A549 (cell line): ENCODE measurements at regions not wholly inside any gene's neighbourhood (a gene's known extent, or its start where the extent isn't known, plus 50 kb on each side); places are given as distances from the start of the nearest gene placed in this dataset.

Experiments
- ATAC-seq, 2 experiments: fragments of 200-7000 bp in 1 of 2; fragments of >200 bp in 1 of 2; cut with Nextera tagmentation in 1 of 2; cut with Tn5 transposase in 1 of 2; 3 replicates each; pipeline versions ENCODE4 v1.8.0 to v1.9.1; 2018 to 2020; ENCODE audit warnings: mild to moderate bottlenecking in 1 of 2, moderate library complexity in 1 of 2
- CTCF ChIA-PET: fragments of 300-600 bp; sonication (Branson Sonifier 250); formaldehyde crosslinking; extraction: SDS; loops from one replicate; lab custom pipeline; 2021; ENCODE audit warnings: antibody characterized with exemption, inconsistent platforms; lab: Yijun Ruan, JAX
- POLR2A ChIA-PET: fragments of 350-600 bp; formaldehyde crosslinking; extraction: SDS; loops from one replicate; lab custom pipeline; 2021; ENCODE audit warnings: antibody characterized with exemption, inconsistent platforms; lab: Yijun Ruan, JAX
- DNase-seq, 2 experiments: peaks; one replicate each; pipeline versions ENCODE4 v3.0.0 to v3.0.0-alpha.2; 2011 to 2016; ENCODE audit warnings: low read depth in 1 of 2, low spot score in 1 of 2
- FAIRE-seq: peaks from 2 replicates; lab custom pipeline; 2011; peaks lifted over from hg19 to GRCh38; lab: Jason Lieb, UNC
- H3K27ac ChIP-seq, 2 experiments: fragments of >200 bp; sonication (Bioruptor Twin); formaldehyde crosslinking; 3 replicates each; pipeline ENCODE4 v1.5.1; 2016 to 2017
- H3K4me1 ChIP-seq: fragments of >200 bp; sonication (Bioruptor Twin); formaldehyde crosslinking; 3 replicates; pipeline ENCODE4 v1.6.1; 2016
- H3K4me2 ChIP-seq: fragments of >200 bp; sonication (Bioruptor Twin); formaldehyde crosslinking; 3 replicates; pipeline ENCODE4 v1.6.1; 2016
- H3K4me3 ChIP-seq: fragments of >200 bp; sonication (Bioruptor Twin); formaldehyde crosslinking; 3 replicates; pipeline ENCODE4 v1.5.1; 2016
- H3K9me3 ChIP-seq: fragments of >200 bp; sonication (Bioruptor Twin); formaldehyde crosslinking; 3 replicates; pipeline ENCODE4 v1.6.1; 2016
- BHLHE40 ChIP-seq: IDR thresholded peaks from 2 replicates; pipeline ENCODE4 v1.6.1; 2012; ENCODE audit warnings: low read depth, low read length, inconsistent platforms
- CBX2 ChIP-seq: fragments of 200-600 bp; sonication (generic); IDR thresholded peaks from 2 replicates; pipeline ENCODE4 v1.6.1; 2016; ENCODE audit warnings: low read depth, mild to moderate bottlenecking, borderline replicate concordance
- CHD2 ChIP-seq: fragments of 150-350 bp; IDR thresholded peaks from 2 replicates; pipeline ENCODE4 v1.6.1; 2014; ENCODE audit warnings: low read length; ENCODE audit not compliant: partially characterized antibody
- CHD4 ChIP-seq: fragments of 200-600 bp; sonication (generic); IDR thresholded peaks from 2 replicates; pipeline ENCODE4 v1.6.1; 2016; ENCODE audit warnings: antibody characterized with exemption, mild to moderate bottlenecking, borderline replicate concordance
- EHMT2 ChIP-seq: fragments of 200-600 bp; sonication (generic); IDR thresholded peaks from 2 replicates; pipeline ENCODE4 v1.6.1; 2016; ENCODE audit warnings: antibody characterized with exemption, low read depth, mild to moderate bottlenecking, moderate library complexity
- FOSL2 ChIP-seq, 2 experiments: fragments of 450-650 bp in 1 of 2; fragments of >200 bp in 1 of 2; sonication (Bioruptor Twin) in 1 of 2; formaldehyde crosslinking; IDR thresholded peaks; 2 replicates each; pipeline versions ENCODE4 v1.5.0 to v1.6.1; 2016 to 2020; ENCODE audit warnings: mild to moderate bottlenecking in 1 of 2, moderate library complexity in 1 of 2
- HDAC2 ChIP-seq: fragments of 200-600 bp; sonication (generic); IDR thresholded peaks from 2 replicates; pipeline ENCODE4 v1.6.1; 2016
- HOXB13 ChIP-seq: fragments of 250-450 bp; sonication (Bioruptor Pico); IDR thresholded peaks from 2 replicates; pipeline ENCODE4 v1.5.0; 2020; ENCODE audit warnings: low read depth, mild to moderate bottlenecking, moderate library complexity
- JUN ChIP-seq, 2 experiments: fragments of >200 bp; sonication (Bioruptor Twin); formaldehyde crosslinking; IDR thresholded peaks; 2 replicates in 1 of 2; 3 replicates in 1 of 2; pipeline ENCODE4 v1.6.1; 2016 to 2017
- KDM1A ChIP-seq: fragments of 200-600 bp; sonication (generic); IDR thresholded peaks from 2 replicates; pipeline ENCODE4 v1.6.1; 2016; ENCODE audit warnings: low read depth, mild to moderate bottlenecking
- MAFK ChIP-seq: fragments of 450-650 bp; IDR thresholded peaks from 2 replicates; pipeline ENCODE4 v1.6.1; 2014; ENCODE audit not compliant: partially characterized antibody
- MYC ChIP-seq: IDR thresholded peaks from 2 replicates; pipeline ENCODE4 v1.6.1; 2012; ENCODE audit warnings: mild to moderate bottlenecking, inconsistent platforms, low read length, improper control_type of control experiment, borderline replicate concordance
- NPAS2 ChIP-seq: fragments of 250-450 bp; sonication (Bioruptor Pico); IDR thresholded peaks from 2 replicates; pipeline ENCODE4 v1.8.0; 2022; ENCODE audit warnings: mild to moderate bottlenecking, moderate library complexity, borderline replicate concordance
- POLR2AphosphoS2 ChIP-seq: conservative IDR thresholded peaks from 2 replicates; pipeline ENCODE4 v1.6.1; 2012; ENCODE audit warnings: low read length, improper control_type of control experiment, inconsistent platforms
- RAD21 ChIP-seq, 2 experiments: fragments of >200 bp in 1 of 2; sonication (Bioruptor Twin) in 1 of 2; formaldehyde crosslinking in 1 of 2; IDR thresholded peaks in 1 of 2; conservative IDR thresholded peaks in 1 of 2; 2 replicates in 1 of 2; 3 replicates in 1 of 2; pipeline ENCODE4 v1.6.1; 2012 to 2018; ENCODE audit warnings: inconsistent platforms in 1 of 2
- RCOR1 ChIP-seq: fragments of 150-350 bp; IDR thresholded peaks from 2 replicates; pipeline ENCODE4 v1.6.1; 2014; ENCODE audit warnings: antibody characterized with exemption, low read length, low read depth
- TP53 ChIP-seq: fragments of 250-450 bp; sonication (Bioruptor Pico); IDR thresholded peaks from 2 replicates; pipeline ENCODE4 v1.5.0; 2021; ENCODE audit warnings: mild to moderate bottlenecking, moderate library complexity
- ZFP36 ChIP-seq: fragments of 450-650 bp; IDR thresholded peaks from 2 replicates; pipeline ENCODE4 v1.6.1; 2014; ENCODE audit warnings: borderline replicate concordance; ENCODE audit not compliant: partially characterized antibody
- ZSCAN20 ChIP-seq: fragments of 250-450 bp; sonication (Bioruptor Pico); IDR thresholded peaks from 2 replicates; pipeline ENCODE4 v1.8.0; 2022; ENCODE audit warnings: mild to moderate bottlenecking, moderate library complexity
- WGBS: methylation state at CpG from one replicate; pipeline ENCODE4 v1.1.6; 2017; ENCODE audit errors: missing lambda C conversion rate; 5-methylcytosine and 5-hydroxymethylcytosine counted together
- TF ChIP-seq, protein P1 (sequence below): fragments of >200 bp; sonication (Bioruptor Twin); formaldehyde crosslinking; IDR thresholded peaks from 2 replicates; pipeline ENCODE4 v1.6.1; 2016
- TF ChIP-seq, protein P2 (sequence below): fragments of 200-600 bp; sonication (generic); IDR thresholded peaks from 2 replicates; pipeline ENCODE4 v1.6.1; 2016; ENCODE audit warnings: antibody characterized with exemption, mild to moderate bottlenecking, moderate library complexity
- TF ChIP-seq, protein P3 (sequence below): IDR thresholded peaks from 2 replicates; pipeline ENCODE4 v1.6.1; 2012
- TF ChIP-seq, protein P4 (sequence below): fragments of >200 bp; sonication (Bioruptor Twin); formaldehyde crosslinking; IDR thresholded peaks from 3 replicates; pipeline ENCODE4 v1.6.1; 2016

DNA sequence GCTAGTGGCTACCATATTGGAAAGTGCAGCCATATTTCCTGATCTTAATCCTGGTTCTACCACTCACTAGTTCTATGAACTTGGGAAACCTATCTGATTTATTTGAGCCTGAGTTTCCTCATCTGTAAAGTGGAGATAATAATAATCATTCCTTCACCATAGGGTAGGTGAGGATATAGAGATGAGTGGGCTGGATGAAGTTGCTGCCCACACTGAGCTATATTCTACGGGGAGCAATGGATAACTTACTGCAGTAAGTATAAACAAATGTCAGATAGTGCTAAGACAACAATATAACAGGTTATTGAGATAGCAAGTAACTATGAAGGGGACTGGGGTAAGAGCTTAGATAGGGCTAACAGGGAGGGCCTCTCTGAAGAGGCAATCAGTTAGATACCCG lies 251.5 kb upstream of the ADAMTS9 start:
- ChIA-PET CTCF (no interaction called here), POLR2A (no interaction called here)
- Histone ChIP-seq H3K4me1 (no peaks in the 10 kb centered on the region), H3K4me3 (no peak overlapping the region), H3K9me3 (no peaks in the 10 kb centered on the region), H3K27ac (no peak overlapping the region), H3K4me2 (no peak overlapping the region)
- 3% methylated on average over 2 of the region's 2 CpGs for whole genome bisulfite sequencing
- TF ChIP-seq FOSL2 (IDR thresholded peaks at IDR 0.05) (no peak), FOSL2 (CRISPR knock-in tag; IDR thresholded peaks at IDR 0.05) (no peak), TP53 (CRISPR knock-in tag) (no peak), RCOR1 (no peak), NPAS2 (CRISPR knock-in tag) (no peak), RAD21 (conservative IDR thresholded peaks at IDR 0.05 in 1 of 2, IDR thresholded peaks at IDR 0.05 in 1 of 2) (no peak)
- TF ChIP-seq, protein P1, sequence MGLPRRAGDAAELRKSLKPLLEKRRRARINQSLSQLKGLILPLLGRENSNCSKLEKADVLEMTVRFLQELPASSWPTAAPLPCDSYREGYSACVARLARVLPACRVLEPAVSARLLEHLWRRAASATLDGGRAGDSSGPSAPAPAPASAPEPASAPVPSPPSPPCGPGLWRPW, result no peak
- no peak for ATAC-seq
- DNase-seq, result no peak
- no peak for FAIRE-seq

DNA sequence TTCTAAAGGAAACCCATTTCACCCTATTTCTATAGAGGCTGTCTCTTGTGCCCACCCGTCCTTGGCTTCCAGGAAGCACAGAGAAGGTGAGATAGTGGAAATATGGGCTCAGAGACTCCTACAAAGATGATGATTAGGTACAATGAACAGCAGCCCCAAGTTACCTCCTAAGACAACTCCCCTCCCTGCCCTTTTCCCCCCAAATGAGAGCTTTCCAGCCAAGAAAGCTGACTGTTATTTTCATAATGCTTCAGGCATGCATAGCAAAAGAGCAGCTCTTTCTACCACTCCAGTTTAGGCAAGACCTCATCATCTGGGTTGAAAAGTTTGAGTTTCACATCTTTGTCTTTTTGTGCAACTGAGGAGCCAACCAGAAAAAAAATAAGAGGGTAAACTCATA lies 248.8 kb upstream of the ADAMTS9 start:
- ChIA-PET POLR2A (no interaction called here), CTCF (no interaction called here)
- DNase-seq (no peak), ATAC-seq (no peak), FAIRE-seq (no peak)
- H3K4me3 ChIP-seq, result no peak overlapping the region
- no peaks in the 10 kb centered on the region for H3K4me1 ChIP-seq
- no peak overlapping the region for H3K4me2 ChIP-seq
- no peak overlapping the region for H3K27ac ChIP-seq
- H3K9me3 ChIP-seq, result no peaks in the 10 kb centered on the region
- WGBS, result 0% methylated on average over 1 of the region's 1 CpG
- TF ChIP-seq RCOR1 (no peak), ZFP36 (no peak), CHD2 (no peak), CHD4 (no peak), JUN (IDR thresholded peaks at IDR 0.05) (no peak), CBX2 (no peak), MAFK (no peak), EHMT2 (no peak), BHLHE40 (no peak)
- TF ChIP-seq, protein P2, sequence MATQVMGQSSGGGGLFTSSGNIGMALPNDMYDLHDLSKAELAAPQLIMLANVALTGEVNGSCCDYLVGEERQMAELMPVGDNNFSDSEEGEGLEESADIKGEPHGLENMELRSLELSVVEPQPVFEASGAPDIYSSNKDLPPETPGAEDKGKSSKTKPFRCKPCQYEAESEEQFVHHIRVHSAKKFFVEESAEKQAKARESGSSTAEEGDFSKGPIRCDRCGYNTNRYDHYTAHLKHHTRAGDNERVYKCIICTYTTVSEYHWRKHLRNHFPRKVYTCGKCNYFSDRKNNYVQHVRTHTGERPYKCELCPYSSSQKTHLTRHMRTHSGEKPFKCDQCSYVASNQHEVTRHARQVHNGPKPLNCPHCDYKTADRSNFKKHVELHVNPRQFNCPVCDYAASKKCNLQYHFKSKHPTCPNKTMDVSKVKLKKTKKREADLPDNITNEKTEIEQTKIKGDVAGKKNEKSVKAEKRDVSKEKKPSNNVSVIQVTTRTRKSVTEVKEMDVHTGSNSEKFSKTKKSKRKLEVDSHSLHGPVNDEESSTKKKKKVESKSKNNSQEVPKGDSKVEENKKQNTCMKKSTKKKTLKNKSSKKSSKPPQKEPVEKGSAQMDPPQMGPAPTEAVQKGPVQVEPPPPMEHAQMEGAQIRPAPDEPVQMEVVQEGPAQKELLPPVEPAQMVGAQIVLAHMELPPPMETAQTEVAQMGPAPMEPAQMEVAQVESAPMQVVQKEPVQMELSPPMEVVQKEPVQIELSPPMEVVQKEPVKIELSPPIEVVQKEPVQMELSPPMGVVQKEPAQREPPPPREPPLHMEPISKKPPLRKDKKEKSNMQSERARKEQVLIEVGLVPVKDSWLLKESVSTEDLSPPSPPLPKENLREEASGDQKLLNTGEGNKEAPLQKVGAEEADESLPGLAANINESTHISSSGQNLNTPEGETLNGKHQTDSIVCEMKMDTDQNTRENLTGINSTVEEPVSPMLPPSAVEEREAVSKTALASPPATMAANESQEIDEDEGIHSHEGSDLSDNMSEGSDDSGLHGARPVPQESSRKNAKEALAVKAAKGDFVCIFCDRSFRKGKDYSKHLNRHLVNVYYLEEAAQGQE, result no peak
- TF ChIP-seq, protein P3, sequence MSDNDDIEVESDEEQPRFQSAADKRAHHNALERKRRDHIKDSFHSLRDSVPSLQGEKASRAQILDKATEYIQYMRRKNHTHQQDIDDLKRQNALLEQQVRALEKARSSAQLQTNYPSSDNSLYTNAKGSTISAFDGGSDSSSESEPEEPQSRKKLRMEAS, result no peak
- TF ChIP-seq, protein P4, sequence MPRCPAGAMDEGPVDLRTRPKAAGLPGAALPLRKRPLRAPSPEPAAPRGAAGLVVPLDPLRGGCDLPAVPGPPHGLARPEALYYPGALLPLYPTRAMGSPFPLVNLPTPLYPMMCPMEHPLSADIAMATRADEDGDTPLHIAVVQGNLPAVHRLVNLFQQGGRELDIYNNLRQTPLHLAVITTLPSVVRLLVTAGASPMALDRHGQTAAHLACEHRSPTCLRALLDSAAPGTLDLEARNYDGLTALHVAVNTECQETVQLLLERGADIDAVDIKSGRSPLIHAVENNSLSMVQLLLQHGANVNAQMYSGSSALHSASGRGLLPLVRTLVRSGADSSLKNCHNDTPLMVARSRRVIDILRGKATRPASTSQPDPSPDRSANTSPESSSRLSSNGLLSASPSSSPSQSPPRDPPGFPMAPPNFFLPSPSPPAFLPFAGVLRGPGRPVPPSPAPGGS, result no peak

GRCh38 chr3:64935971-64936370 lies 248.2 kb upstream of the ADAMTS9 start:
- TF ChIP-seq HOXB13 (CRISPR knock-in tag), result no peak
- no peak for TF ChIP-seq KDM1A
- TF ChIP-seq ZSCAN20, result no peak
- no peak for TF ChIP-seq HDAC2
- no peak for TF ChIP-seq MYC
- TF ChIP-seq FOSL2 (IDR thresholded peaks at IDR 0.05), result no peak
- no peak for TF ChIP-seq FOSL2 (CRISPR knock-in tag; IDR thresholded peaks at IDR 0.05)
- no peak for TF ChIP-seq POLR2AphosphoS2
- ChIA-PET POLR2A (no interaction called here), CTCF (no interaction called here)
- H3K4me1 ChIP-seq, result no peaks in the 10 kb centered on the region
- no peak overlapping the region for H3K4me2 ChIP-seq
- DNase-seq (no peak), FAIRE-seq (no peak), ATAC-seq (no peak)
- no peak overlapping the region for H3K27ac ChIP-seq
- 2% methylated on average over 2 of the region's 2 CpGs for WGBS
- H3K9me3 ChIP-seq, result no peaks in the 10 kb centered on the region
- no peak overlapping the region for H3K4me3 ChIP-seq
